ENCODE measurements at regions not wholly inside any gene's neighbourhood (a gene's known extent, or its start where the extent isn't known, plus 50 kb on each side); places are given as distances from the start of the nearest gene placed in this dataset.
"Not testable (repeated sequence)": the region's sequence is repeated elsewhere in the genome, so short reads cannot be mapped to it uniquely, and the experiment has no call there.

GRCh38 chr10:46691397-46691796 is 112.5 kb downstream of the SYT15 start:
- H3K27ac ChIP-seq (ENCODE audit: low read depth in 1 of 2, low read length in 2 of 2); ATAC-seq (ENCODE audit: low FRiP score); DNase-seq; H3K36me3 ChIP-seq (ENCODE audit: control insufficient read depth in 1 of 2, insufficient read depth in 2 of 2, low read length in 1 of 2); H3K4me1 ChIP-seq (ENCODE audit: control insufficient read depth in 1 of 2, insufficient read depth in 2 of 2, low read length in 2 of 2); H3K9me3 ChIP-seq (ENCODE audit: control insufficient read depth, low read length); intact Hi-C loops (cut with DNase I); H3K4me3 ChIP-seq (ENCODE audit: low read length in 2 of 2); H3K27me3 ChIP-seq (ENCODE audit: control insufficient read depth in 1 of 2, insufficient read depth in 2 of 2, low read length in 1 of 2): not testable (repeated sequence)
- WGBS, 2 donors: no CpG with 5 or more reads among the region's 2 CpGs

GRCh38 chr10:46693218-46693617 is 114.3 kb downstream of the SYT15 start:
- intact Hi-C loops (cut with DNase I); H3K9me3 ChIP-seq (ENCODE audit: control insufficient read depth, low read length); ATAC-seq (ENCODE audit: low FRiP score); H3K27me3 ChIP-seq (ENCODE audit: control insufficient read depth in 1 of 2, insufficient read depth in 2 of 2, low read length in 1 of 2); H3K36me3 ChIP-seq (ENCODE audit: control insufficient read depth in 1 of 2, insufficient read depth in 2 of 2, low read length in 1 of 2); DNase-seq; H3K4me1 ChIP-seq (ENCODE audit: control insufficient read depth in 1 of 2, insufficient read depth in 2 of 2, low read length in 2 of 2); H3K4me3 ChIP-seq (ENCODE audit: low read length in 2 of 2); H3K27ac ChIP-seq (ENCODE audit: low read depth in 1 of 2, low read length in 2 of 2): not testable (repeated sequence)
- WGBS, 2 donors: 0% methylated on average over 1 of the region's 2 CpGs

GRCh38 chr10:46717264-46717663 is 138.3 kb downstream of the SYT15 start:
- H3K4me1 ChIP-seq (ENCODE audit: control insufficient read depth in 1 of 2, insufficient read depth in 2 of 2, low read length in 2 of 2); H3K9me3 ChIP-seq (ENCODE audit: control insufficient read depth, low read length); H3K36me3 ChIP-seq (ENCODE audit: control insufficient read depth in 1 of 2, insufficient read depth in 2 of 2, low read length in 1 of 2); H3K4me3 ChIP-seq (ENCODE audit: low read length in 2 of 2); H3K27ac ChIP-seq (ENCODE audit: low read depth in 1 of 2, low read length in 2 of 2); DNase-seq; intact Hi-C loops (cut with DNase I); H3K27me3 ChIP-seq (ENCODE audit: control insufficient read depth in 1 of 2, insufficient read depth in 2 of 2, low read length in 1 of 2): not testable (repeated sequence)
- peak; percentile 10 for ATAC-seq (ENCODE audit: low FRiP score)

- H3K4me3 ChIP-seq (ENCODE audit: low read length in 2 of 2); H3K27me3 ChIP-seq (ENCODE audit: control insufficient read depth in 1 of 2, insufficient read depth in 2 of 2, low read length in 1 of 2); H3K4me1 ChIP-seq (ENCODE audit: control insufficient read depth in 1 of 2, insufficient read depth in 2 of 2, low read length in 2 of 2); intact Hi-C loops (cut with DNase I); DNase-seq; H3K27ac ChIP-seq (ENCODE audit: low read depth in 1 of 2, low read length in 2 of 2); H3K9me3 ChIP-seq (ENCODE audit: control insufficient read depth, low read length); H3K36me3 ChIP-seq (ENCODE audit: control insufficient read depth in 1 of 2, insufficient read depth in 2 of 2, low read length in 1 of 2): not testable (repeated sequence)
- ATAC-seq (ENCODE audit: low FRiP score): peak; percentile 73
- 86 to 89% methylated on average over 3 of the region's 3 CpGs for WGBS, 2 donors
Measured at GRCh38 chr10:46718014-46718413, 139.1 kb downstream of the SYT15 start.

- intact Hi-C loops (cut with DNase I); ATAC-seq (ENCODE audit: low FRiP score); H3K27ac ChIP-seq (ENCODE audit: low read depth in 1 of 2, low read length in 2 of 2); H3K4me3 ChIP-seq (ENCODE audit: low read length in 2 of 2); H3K4me1 ChIP-seq (ENCODE audit: control insufficient read depth in 1 of 2, insufficient read depth in 2 of 2, low read length in 2 of 2); H3K9me3 ChIP-seq (ENCODE audit: control insufficient read depth, low read length); H3K36me3 ChIP-seq (ENCODE audit: control insufficient read depth in 1 of 2, insufficient read depth in 2 of 2, low read length in 1 of 2); DNase-seq; H3K27me3 ChIP-seq (ENCODE audit: control insufficient read depth in 1 of 2, insufficient read depth in 2 of 2, low read length in 1 of 2): not testable (repeated sequence)
- no CpG with 5 or more reads among the region's 1 CpG for WGBS, 2 donors
Measured at GRCh38 chr10:46720386-46720785, 141.5 kb downstream of the SYT15 start.

GRCh38 chr10:46720811-46721518 is 142.0 kb downstream of the SYT15 start:
- H3K27me3 ChIP-seq (ENCODE audit: control insufficient read depth in 1 of 2, insufficient read depth in 2 of 2, low read length in 1 of 2); H3K4me1 ChIP-seq (ENCODE audit: control insufficient read depth in 1 of 2, insufficient read depth in 2 of 2, low read length in 2 of 2); intact Hi-C loops (cut with DNase I); H3K9me3 ChIP-seq (ENCODE audit: control insufficient read depth, low read length); DNase-seq; ATAC-seq (ENCODE audit: low FRiP score); H3K4me3 ChIP-seq (ENCODE audit: low read length in 2 of 2); H3K27ac ChIP-seq (ENCODE audit: low read depth in 1 of 2, low read length in 2 of 2); H3K36me3 ChIP-seq (ENCODE audit: control insufficient read depth in 1 of 2, insufficient read depth in 2 of 2, low read length in 1 of 2): not testable (repeated sequence)
- 76% methylated on average over 4 of the region's 4 CpGs for WGBS, 2 donors

- ATAC-seq (ENCODE audit: low FRiP score); intact Hi-C loops (cut with DNase I); H3K36me3 ChIP-seq (ENCODE audit: control insufficient read depth in 1 of 2, insufficient read depth in 2 of 2, low read length in 1 of 2); H3K27ac ChIP-seq (ENCODE audit: low read depth in 1 of 2, low read length in 2 of 2); H3K27me3 ChIP-seq (ENCODE audit: control insufficient read depth in 1 of 2, insufficient read depth in 2 of 2, low read length in 1 of 2); H3K9me3 ChIP-seq (ENCODE audit: control insufficient read depth, low read length); H3K4me1 ChIP-seq (ENCODE audit: control insufficient read depth in 1 of 2, insufficient read depth in 2 of 2, low read length in 2 of 2); H3K4me3 ChIP-seq (ENCODE audit: low read length in 2 of 2); DNase-seq: not testable (repeated sequence)
- WGBS, 2 donors: 76 to 79% methylated on average over 3 of the region's 3 CpGs
Measured at GRCh38 chr10:46724258-46724657, 145.3 kb downstream of the SYT15 start.

- H3K36me3 ChIP-seq (ENCODE audit: control insufficient read depth in 1 of 2, insufficient read depth in 2 of 2, low read length in 1 of 2); H3K9me3 ChIP-seq (ENCODE audit: control insufficient read depth, low read length); ATAC-seq (ENCODE audit: low FRiP score); H3K4me1 ChIP-seq (ENCODE audit: control insufficient read depth in 1 of 2, insufficient read depth in 2 of 2, low read length in 2 of 2); H3K4me3 ChIP-seq (ENCODE audit: low read length in 2 of 2); DNase-seq; H3K27me3 ChIP-seq (ENCODE audit: control insufficient read depth in 1 of 2, insufficient read depth in 2 of 2, low read length in 1 of 2); intact Hi-C loops (cut with DNase I); H3K27ac ChIP-seq (ENCODE audit: low read depth in 1 of 2, low read length in 2 of 2): not testable (repeated sequence)
Measured at GRCh38 chr10:46728359-46728758, 149.4 kb downstream of the SYT15 start.

GRCh38 chr10:46730729-46731128 is 151.8 kb downstream of the SYT15 start:
- H3K9me3 ChIP-seq (ENCODE audit: control insufficient read depth, low read length); H3K36me3 ChIP-seq (ENCODE audit: control insufficient read depth in 1 of 2, insufficient read depth in 2 of 2, low read length in 1 of 2); intact Hi-C loops (cut with DNase I); DNase-seq; H3K4me1 ChIP-seq (ENCODE audit: control insufficient read depth in 1 of 2, insufficient read depth in 2 of 2, low read length in 2 of 2); H3K4me3 ChIP-seq (ENCODE audit: low read length in 2 of 2); H3K27me3 ChIP-seq (ENCODE audit: control insufficient read depth in 1 of 2, insufficient read depth in 2 of 2, low read length in 1 of 2); H3K27ac ChIP-seq (ENCODE audit: low read depth in 1 of 2, low read length in 2 of 2); ATAC-seq (ENCODE audit: low FRiP score): not testable (repeated sequence)
- no CpG with 5 or more reads among the region's 3 CpGs for WGBS, 2 donors

All from aorta (tissue), 5 donors.